DND-41 (cell line): ENCODE measurements at regions not wholly inside any gene's neighbourhood (a gene's known extent, or its start where the extent isn't known, plus 50 kb on each side); places are given as distances from the start of the nearest gene placed in this dataset.

Experiments used
- EZH2 ChIP-seq: IDR thresholded peaks from 3 replicates; pipeline ENCODE4 v1.6.1; 2012; ENCODE audit warnings: borderline replicate concordance, low read depth, mild to moderate bottlenecking, moderate library complexity, low read length, inconsistent platforms; ENCODE audit not compliant: severe bottlenecking
- TF ChIP-seq, protein P1 (sequence below): IDR thresholded peaks from 2 replicates; pipeline ENCODE4 v1.5.1; 2012; ENCODE audit warnings: borderline replicate concordance, low read length, moderate library complexity, mild to moderate bottlenecking; ENCODE audit not compliant: poor library complexity, severe bottlenecking; ENCODE audit errors: extremely low read depth

- TF ChIP-seq, protein P1, sequence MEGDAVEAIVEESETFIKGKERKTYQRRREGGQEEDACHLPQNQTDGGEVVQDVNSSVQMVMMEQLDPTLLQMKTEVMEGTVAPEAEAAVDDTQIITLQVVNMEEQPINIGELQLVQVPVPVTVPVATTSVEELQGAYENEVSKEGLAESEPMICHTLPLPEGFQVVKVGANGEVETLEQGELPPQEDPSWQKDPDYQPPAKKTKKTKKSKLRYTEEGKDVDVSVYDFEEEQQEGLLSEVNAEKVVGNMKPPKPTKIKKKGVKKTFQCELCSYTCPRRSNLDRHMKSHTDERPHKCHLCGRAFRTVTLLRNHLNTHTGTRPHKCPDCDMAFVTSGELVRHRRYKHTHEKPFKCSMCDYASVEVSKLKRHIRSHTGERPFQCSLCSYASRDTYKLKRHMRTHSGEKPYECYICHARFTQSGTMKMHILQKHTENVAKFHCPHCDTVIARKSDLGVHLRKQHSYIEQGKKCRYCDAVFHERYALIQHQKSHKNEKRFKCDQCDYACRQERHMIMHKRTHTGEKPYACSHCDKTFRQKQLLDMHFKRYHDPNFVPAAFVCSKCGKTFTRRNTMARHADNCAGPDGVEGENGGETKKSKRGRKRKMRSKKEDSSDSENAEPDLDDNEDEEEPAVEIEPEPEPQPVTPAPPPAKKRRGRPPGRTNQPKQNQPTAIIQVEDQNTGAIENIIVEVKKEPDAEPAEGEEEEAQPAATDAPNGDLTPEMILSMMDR, result no peak
- TF ChIP-seq EZH2, result no peak
Measured at GRCh38 chr16:25636662-25637061, 55.1 kb upstream of the HS3ST4 start.
